ENCODE measurements at regions not wholly inside any gene's neighbourhood (a gene's known extent, or its start where the extent isn't known, plus 50 kb on each side); places are given as distances from the start of the nearest gene placed in this dataset.

- DNase-seq (ENCODE audit: low spot score): no peak
- Histone ChIP-seq H3K4me1 (ENCODE audit: insufficient read depth, low read length) (no peaks in the 10 kb centered on the region), H3K27ac (ENCODE audit: extremely low read length, insufficient read depth, low read length) (no peak overlapping the region), H3K9me3 (ENCODE audit: low read length) (peaks cover 46% of the 10 kb centered on the region), H3K4me2 (ENCODE audit: low read depth, low read length) (no peak overlapping the region), H4K20me1 (ENCODE audit: insufficient read depth, low read length) (no peaks in the 10 kb centered on the region), H2AFZ (ENCODE audit: low read length) (no peak overlapping the region), H3K4me3 (replicated peaks in 1 of 3; ENCODE audit: insufficient read depth in 1 of 3, low read depth in 2 of 3, low read length in 3 of 3) (no peak overlapping the region), H3K36me3 (replicated peaks in 1 of 2; ENCODE audit: control insufficient read depth in 1 of 2, insufficient read depth in 2 of 2, low read length in 2 of 2) (no peaks in the 10 kb centered on the region), H3K27me3 (ENCODE audit: control insufficient read depth in 1 of 2, insufficient read depth in 2 of 2, low read length in 2 of 2) (no peaks in the 10 kb centered on the region), H3K9ac (ENCODE audit: insufficient read depth, low read depth, low read length) (no peak overlapping the region), H3K79me2 (ENCODE audit: insufficient read depth, low read length) (no peaks in the 10 kb centered on the region)
- intact Hi-C loops (cut with micrococcal nuclease; ENCODE audit: unreplicated experiment): no loop called here
- ATAC-seq: no peak
- 31% methylated on average over 2 of the region's 2 CpGs for WGBS (ENCODE audit: low lambda C conversion rate)
- ChIA-PET POLR2A (no interaction called here), CTCF (ENCODE audit: low intra/inter-chr PET ratio, low total read pairs) (no interaction called here)
- in situ Hi-C loops (cut with HindIII; ENCODE audit: extremely low pct_ligation_motif_present, low pct_unique_long_range_greater_than_20kb): no loop called here
- no peak for FAIRE-seq
- TF ChIP-seq ATF2 (CRISPR knock-in tag; IDR thresholded peaks at IDR 0.05): no peak
- TF ChIP-seq, protein P1, sequence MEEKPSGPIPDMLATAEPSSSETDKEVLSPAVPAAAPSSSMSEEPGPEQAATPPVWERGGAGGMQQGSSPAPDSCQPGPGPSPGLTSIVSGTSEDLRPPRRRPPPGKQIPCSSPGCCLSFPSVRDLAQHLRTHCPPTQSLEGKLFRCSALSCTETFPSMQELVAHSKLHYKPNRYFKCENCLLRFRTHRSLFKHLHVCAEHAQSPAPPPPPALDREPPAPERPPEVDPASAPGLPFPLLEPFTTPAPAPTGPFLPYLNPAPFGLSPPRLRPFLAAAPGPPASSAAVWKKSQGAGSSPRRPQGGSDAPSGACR (CRISPR knock-in tag; IDR thresholded peaks at IDR 0.05): no peak
- TF ChIP-seq SRSF1 (optimal IDR thresholded peaks at IDR 0.05; ENCODE audit: low read depth, low read length): no peak
- no peak for TF ChIP-seq ZKSCAN1 (IDR thresholded peaks at IDR 0.05; ENCODE audit: low read length)
- no peak for TF ChIP-seq ZNF83 (CRISPR knock-in tag; IDR thresholded peaks at IDR 0.05; ENCODE audit: borderline replicate concordance)
- TF ChIP-seq NFE2L2 (IDR thresholded peaks at IDR 0.05; ENCODE audit: low read length): no peak
- no peak for TF ChIP-seq POLR2G (IDR thresholded peaks at IDR 0.05; ENCODE audit: low read depth, low read length)
- BruUV-seq (replicated peaks): no TSS peak
These were observed 367.8 kb upstream of the CLEC14A start for GRCh38 chr14:38623661-38624060.

DNA sequence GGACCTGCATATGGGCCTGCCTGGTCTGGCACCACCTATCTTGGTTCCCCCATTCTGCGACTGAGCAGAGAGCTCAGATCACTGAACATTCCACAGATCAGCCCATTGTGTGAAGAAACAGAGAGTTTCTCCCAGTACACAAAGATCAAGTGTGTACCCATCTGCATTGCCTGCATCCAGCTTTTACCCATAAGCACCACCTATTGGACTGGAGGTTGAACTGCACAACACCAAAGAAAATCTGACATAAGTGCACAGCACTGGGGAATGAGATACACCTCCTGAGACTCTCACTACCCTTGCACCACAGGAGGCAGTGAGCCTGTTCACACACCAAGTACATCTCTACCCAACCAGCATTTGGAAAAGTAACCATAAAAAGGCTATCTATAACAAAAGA is 362.6 kb upstream of the CLEC14A start:
- H3K9ac ChIP-seq (ENCODE audit: insufficient read depth, low read depth, low read length): no peak overlapping the region
- H3K4me3 ChIP-seq (replicated peaks in 1 of 3; ENCODE audit: insufficient read depth in 1 of 3, low read depth in 2 of 3, low read length in 3 of 3): no peak overlapping the region
- intact Hi-C loops (cut with micrococcal nuclease; ENCODE audit: unreplicated experiment) (no loop called here), in situ Hi-C loops (cut with HindIII; ENCODE audit: extremely low pct_ligation_motif_present, low pct_unique_long_range_greater_than_20kb) (no loop called here)
- no peak overlapping the region for H2AFZ ChIP-seq (ENCODE audit: low read length)
- FAIRE-seq (peak; percentile 37), ATAC-seq (peak; percentile 86), DNase-seq (ENCODE audit: low spot score) (no peak)
- H3K27ac ChIP-seq (ENCODE audit: extremely low read length, insufficient read depth, low read length): no peak overlapping the region
- H3K4me1 ChIP-seq (ENCODE audit: insufficient read depth, low read length): no peaks in the 10 kb centered on the region
- no peaks in the 10 kb centered on the region for H3K36me3 ChIP-seq (replicated peaks in 1 of 2; ENCODE audit: control insufficient read depth in 1 of 2, insufficient read depth in 2 of 2, low read length in 2 of 2)
- no peaks in the 10 kb centered on the region for H3K27me3 ChIP-seq (ENCODE audit: control insufficient read depth in 1 of 2, insufficient read depth in 2 of 2, low read length in 2 of 2)
- no peaks in the 10 kb centered on the region for H4K20me1 ChIP-seq (ENCODE audit: insufficient read depth, low read length)
- no peaks in the 10 kb centered on the region for H3K79me2 ChIP-seq (ENCODE audit: insufficient read depth, low read length)
- no peak overlapping the region for H3K4me2 ChIP-seq (ENCODE audit: low read depth, low read length)
- 20% methylated on average over 1 of the region's 1 CpG for WGBS (ENCODE audit: low lambda C conversion rate)
- POLR2A ChIA-PET: no interaction called here
- no TSS peak for BruUV-seq (replicated peaks)
- H3K9me3 ChIP-seq (ENCODE audit: low read length): peaks cover 18% of the 10 kb centered on the region
- CTCF ChIA-PET (ENCODE audit: low intra/inter-chr PET ratio, low total read pairs): no interaction called here
- TF ChIP-seq SOX13 (IDR thresholded peaks at IDR 0.05) (no peak), SOX13 (CRISPR knock-in tag; conservative IDR thresholded peaks at IDR 0.05 in 1 of 2, IDR thresholded peaks at IDR 0.05 in 1 of 2) (no peak), PHF8 (CRISPR knock-in tag; IDR thresholded peaks at IDR 0.05) (no peak), ZNF44 (CRISPR knock-in tag; IDR thresholded peaks at IDR 0.05) (no peak), RFX3 (CRISPR knock-in tag; IDR thresholded peaks at IDR 0.05) (no peak), CTCF (CRISPR knock-in tag; IDR thresholded peaks at IDR 0.05) (peak; percentile 63), ZC3H13 (CRISPR knock-in tag; IDR thresholded peaks at IDR 0.05) (no peak), SMC3 (IDR thresholded peaks at IDR 0.05; ENCODE audit: low read length) (peak; percentile 33; the same call in 1 of the 2 replicates), HES4 (CRISPR knock-in tag; IDR thresholded peaks at IDR 0.05; ENCODE audit: borderline replicate concordance) (no peak), ZNF205 (CRISPR knock-in tag; IDR thresholded peaks at IDR 0.05) (no peak), GPN1 (CRISPR knock-in tag; IDR thresholded peaks at IDR 0.05; ENCODE audit: borderline replicate concordance) (no peak), CBX1 (IDR thresholded peaks at IDR 0.05; ENCODE audit: low read depth) (peak; percentile 43)

Measured in HepG2 (cell line).